ENCODE measurements at regions not wholly inside any gene's neighbourhood (a gene's known extent, or its start where the extent isn't known, plus 50 kb on each side); places are given as distances from the start of the nearest gene placed in this dataset.

GRCh38 chrX:110558406-110558805 lies 199.8 kb downstream of the RTL9 start:
- no peak overlapping the region for H3K27ac ChIP-seq
- TF ChIP-seq CTCF (conservative IDR thresholded peaks at IDR 0.05): no peak

GRCh38 chrX:110561034-110561433 lies 202.4 kb downstream of the RTL9 start:
- no peak for TF ChIP-seq CTCF (conservative IDR thresholded peaks at IDR 0.05)
- no peak overlapping the region for H3K27ac ChIP-seq

- TF ChIP-seq CTCF (conservative IDR thresholded peaks at IDR 0.05): no peak
- H3K27ac ChIP-seq: no peak overlapping the region
Observed at GRCh38 chrX:110563282-110563681, 204.6 kb downstream of the RTL9 start.

- no peak for TF ChIP-seq CTCF (conservative IDR thresholded peaks at IDR 0.05)
Observed at GRCh38 chrX:110568441-110568840, 209.8 kb downstream of the RTL9 start.

GRCh38 chrX:110569506-110569905 lies 210.9 kb downstream of the RTL9 start:
- no peak overlapping the region for H3K27ac ChIP-seq
- TF ChIP-seq CTCF (conservative IDR thresholded peaks at IDR 0.05): no peak

More at GRCh38 chrX:110568441-110568840, 209.8 kb downstream of the RTL9 start:
- H3K27ac ChIP-seq: no peak overlapping the region

GRCh38 chrX:110578270-110578669 lies 217.3 kb downstream of the CHRDL1 start:
- TF ChIP-seq CTCF (conservative IDR thresholded peaks at IDR 0.05): no peak

GRCh38 chrX:110584083-110584482 lies 211.5 kb downstream of the CHRDL1 start:
- TF ChIP-seq CTCF (conservative IDR thresholded peaks at IDR 0.05): no peak
- H3K27ac ChIP-seq: no peak overlapping the region

More at GRCh38 chrX:110578270-110578669, 217.3 kb downstream of the CHRDL1 start:
- no peak overlapping the region for H3K27ac ChIP-seq

GRCh38 chrX:110588164-110588563 lies 207.5 kb downstream of the CHRDL1 start:
- no peak for TF ChIP-seq CTCF (conservative IDR thresholded peaks at IDR 0.05)

More at GRCh38 chrX:110588164-110588563, 207.5 kb downstream of the CHRDL1 start:
- H3K27ac ChIP-seq: no peak overlapping the region
